ENCODE measurements at regions not wholly inside any gene's neighbourhood (a gene's known extent, or its start where the extent isn't known, plus 50 kb on each side); places are given as distances from the start of the nearest gene placed in this dataset.
"Not testable (repeated sequence)": the region's sequence is repeated elsewhere in the genome, so short reads cannot be mapped to it uniquely, and the experiment has no call there.

GRCh38 chr2:180698668-180699067, 281.7 kb upstream of the UBE2E3 start:
- no peak for DNase-seq

- no peak for DNase-seq
Measured at GRCh38 chr2:180695586-180696401, 284.6 kb upstream of the UBE2E3 start.

GRCh38 chr2:180694445-180695421, 285.7 kb upstream of the UBE2E3 start:
- DNase-seq: no peak

- DNase-seq: no peak
Measured at GRCh38 chr2:180692322-180692721, 288.1 kb upstream of the UBE2E3 start.

- not testable (repeated sequence) for DNase-seq
Measured at GRCh38 chr2:180691855-180692223, 288.6 kb upstream of the UBE2E3 start.

- DNase-seq: not testable (repeated sequence)
Measured at GRCh38 chr2:180691186-180691854, 289.1 kb upstream of the UBE2E3 start.

- no peak for DNase-seq
Measured at GRCh38 chr2:180690611-180691010, 289.8 kb upstream of the UBE2E3 start.

- no peak for DNase-seq
Measured at GRCh38 chr2:180682871-180683270, 297.5 kb upstream of the UBE2E3 start.

- no peak for DNase-seq
Measured at GRCh38 chr2:180679693-180680092, 300.7 kb upstream of the UBE2E3 start.

- no peak for DNase-seq
Measured at GRCh38 chr2:180678625-180678972, 301.8 kb upstream of the UBE2E3 start.

GRCh38 chr2:180677930-180678624, 302.3 kb upstream of the UBE2E3 start:
- DNase-seq: no peak

- no peak for DNase-seq
Measured at GRCh38 chr2:180677200-180677599, 303.2 kb upstream of the UBE2E3 start.

GRCh38 chr2:180676520-180677025, 303.8 kb upstream of the UBE2E3 start:
- no peak for DNase-seq

GRCh38 chr2:180675170-180675569, 305.2 kb upstream of the UBE2E3 start:
- no peak for DNase-seq

- no peak for DNase-seq
Measured at GRCh38 chr2:180672377-180672776, 308.0 kb upstream of the UBE2E3 start.

- no peak for DNase-seq
Measured at GRCh38 chr2:180670302-180671003, 310.0 kb upstream of the UBE2E3 start.

GRCh38 chr2:180669016-180669415, 311.4 kb upstream of the UBE2E3 start:
- no peak for DNase-seq

- DNase-seq: no peak
Measured at GRCh38 chr2:180664507-180664906, 315.9 kb upstream of the UBE2E3 start.

GRCh38 chr2:180662941-180663471, 317.4 kb upstream of the UBE2E3 start:
- DNase-seq: no peak

GRCh38 chr2:180662521-180662920, 317.9 kb upstream of the UBE2E3 start:
- DNase-seq: no peak

Data from amygdala (tissue), 56 donors.